ENCODE measurements at regions not wholly inside any gene's neighbourhood (a gene's known extent, or its start where the extent isn't known, plus 50 kb on each side); places are given as distances from the start of the nearest gene placed in this dataset.

DNA sequence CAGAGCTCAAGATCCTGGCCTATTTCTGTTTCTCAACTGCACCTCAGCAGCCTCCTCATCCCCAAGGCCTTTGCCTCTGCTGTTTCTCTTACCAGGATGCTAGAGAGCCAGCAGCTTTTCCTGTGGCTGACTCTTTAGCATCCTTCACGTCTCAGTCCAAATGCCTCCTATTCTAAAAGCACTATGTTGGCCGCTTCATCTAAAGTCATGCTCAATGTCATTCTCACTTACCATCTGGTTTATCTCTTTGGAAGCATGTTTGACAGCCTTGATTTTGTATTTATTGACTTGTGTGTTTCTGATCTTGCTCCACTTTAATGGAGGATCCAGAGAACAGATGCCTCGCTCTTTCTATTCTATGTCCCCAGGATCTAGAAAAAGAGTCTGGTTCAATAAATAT is 351.8 kb upstream of the CDH11 start:
- no peaks in the 10 kb centered on the region for H3K9me3 ChIP-seq

DNA sequence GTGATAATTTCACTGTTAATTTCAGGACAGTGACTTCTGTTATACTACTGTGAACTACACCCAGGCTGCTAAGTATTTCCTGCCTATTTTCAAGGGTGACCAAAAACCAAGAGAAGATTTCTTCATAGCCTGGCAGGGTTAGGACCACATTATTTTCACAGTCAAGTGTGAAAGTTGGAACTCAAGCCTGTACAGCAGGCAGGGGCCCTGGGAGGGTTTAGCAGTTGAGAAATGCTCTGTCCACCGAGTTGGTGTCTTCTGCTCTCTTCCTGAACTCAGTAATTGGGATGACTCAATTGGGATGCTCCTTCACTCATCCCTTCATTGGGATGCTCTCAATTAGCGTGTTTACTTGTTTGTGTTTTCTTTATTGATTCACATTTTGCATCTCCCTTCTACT is 347.3 kb upstream of the CDH11 start:
- Histone ChIP-seq H3K27me3 (no peaks in the 10 kb centered on the region), H3K27ac (no peak overlapping the region), H3K4me1 (no peaks in the 10 kb centered on the region), H3K4me3 (no peak overlapping the region), H3K36me3 (no peaks in the 10 kb centered on the region), H3K9me3 (no peaks in the 10 kb centered on the region)
- TF ChIP-seq, protein P1, sequence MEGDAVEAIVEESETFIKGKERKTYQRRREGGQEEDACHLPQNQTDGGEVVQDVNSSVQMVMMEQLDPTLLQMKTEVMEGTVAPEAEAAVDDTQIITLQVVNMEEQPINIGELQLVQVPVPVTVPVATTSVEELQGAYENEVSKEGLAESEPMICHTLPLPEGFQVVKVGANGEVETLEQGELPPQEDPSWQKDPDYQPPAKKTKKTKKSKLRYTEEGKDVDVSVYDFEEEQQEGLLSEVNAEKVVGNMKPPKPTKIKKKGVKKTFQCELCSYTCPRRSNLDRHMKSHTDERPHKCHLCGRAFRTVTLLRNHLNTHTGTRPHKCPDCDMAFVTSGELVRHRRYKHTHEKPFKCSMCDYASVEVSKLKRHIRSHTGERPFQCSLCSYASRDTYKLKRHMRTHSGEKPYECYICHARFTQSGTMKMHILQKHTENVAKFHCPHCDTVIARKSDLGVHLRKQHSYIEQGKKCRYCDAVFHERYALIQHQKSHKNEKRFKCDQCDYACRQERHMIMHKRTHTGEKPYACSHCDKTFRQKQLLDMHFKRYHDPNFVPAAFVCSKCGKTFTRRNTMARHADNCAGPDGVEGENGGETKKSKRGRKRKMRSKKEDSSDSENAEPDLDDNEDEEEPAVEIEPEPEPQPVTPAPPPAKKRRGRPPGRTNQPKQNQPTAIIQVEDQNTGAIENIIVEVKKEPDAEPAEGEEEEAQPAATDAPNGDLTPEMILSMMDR (IDR thresholded peaks at IDR 0.05), result no peak
- TF ChIP-seq POLR2A (IDR thresholded peaks at IDR 0.05), result no peak
- no peak for DNase-seq

More for the DNA sequence above, 351.8 kb upstream of the CDH11 start:
- Histone ChIP-seq H3K4me3 (no peak overlapping the region), H3K4me1 (no peaks in the 10 kb centered on the region), H3K27me3 (no peaks in the 10 kb centered on the region), H3K27ac (no peak overlapping the region), H3K36me3 (no peaks in the 10 kb centered on the region)
- DNase-seq, result no peak
- TF ChIP-seq POLR2A (IDR thresholded peaks at IDR 0.05), result no peak
- TF ChIP-seq, protein P1 (IDR thresholded peaks at IDR 0.05), result no peak

DNA sequence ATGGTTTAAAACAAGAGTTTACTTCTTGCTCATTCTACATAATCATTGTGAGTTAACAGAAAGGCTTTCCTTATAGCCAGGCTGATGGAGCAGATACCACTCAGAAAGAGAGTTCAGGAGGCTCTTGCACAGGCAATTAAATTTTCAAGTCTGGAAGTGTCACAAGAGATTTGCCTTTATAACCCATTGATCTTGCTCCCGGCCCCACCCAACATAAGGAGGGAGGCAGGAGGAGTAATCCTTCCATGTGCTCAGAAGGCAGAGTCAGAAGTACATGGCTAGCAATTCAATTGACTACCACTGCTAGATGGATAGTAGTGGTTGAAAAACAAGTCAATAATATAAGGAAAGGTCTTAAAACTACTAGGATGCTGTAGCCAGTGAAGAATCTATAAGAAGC is 346.3 kb upstream of the CDH11 start:
- no peaks in the 10 kb centered on the region for H3K27me3 ChIP-seq

DNA sequence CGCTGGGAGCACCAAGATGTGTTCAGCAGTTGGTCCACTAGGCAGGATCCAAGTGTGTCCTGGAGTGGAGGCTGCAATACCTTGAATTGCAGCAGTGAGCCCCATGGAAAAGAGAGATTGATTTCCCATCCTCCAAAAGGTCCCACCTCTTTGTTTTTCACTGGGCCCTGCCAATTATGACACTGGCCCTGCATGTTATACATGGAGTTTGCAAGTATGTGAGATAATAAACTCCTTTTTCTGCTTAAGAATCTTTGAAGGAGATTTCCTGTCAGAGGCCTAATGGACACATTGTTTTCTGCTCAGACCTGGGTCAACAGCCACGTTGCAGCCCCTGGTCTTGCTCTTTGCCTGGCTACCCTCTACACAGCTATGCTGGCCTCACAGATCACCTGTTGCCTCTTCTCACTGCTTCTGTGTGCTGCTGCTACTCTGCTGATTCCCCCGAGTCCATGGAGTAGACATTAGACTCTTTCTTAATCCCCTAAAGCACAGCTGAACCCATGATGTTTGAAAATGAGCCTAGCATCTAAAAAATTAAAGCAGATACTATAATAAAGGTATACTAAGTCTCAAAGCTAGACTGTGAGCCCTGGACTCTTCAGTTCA is 341.9 kb upstream of the CDH11 start:
- TF ChIP-seq POLR2A (IDR thresholded peaks at IDR 0.05), result no peak
- TF ChIP-seq, protein P1 (IDR thresholded peaks at IDR 0.05), result no peak
- H3K4me3 ChIP-seq, result no peak overlapping the region
- no peaks in the 10 kb centered on the region for H3K9me3 ChIP-seq
- no peaks in the 10 kb centered on the region for H3K36me3 ChIP-seq
- DNase-seq, result no peak
- no peaks in the 10 kb centered on the region for H3K27me3 ChIP-seq
- no peak overlapping the region for H3K27ac ChIP-seq
- no peaks in the 10 kb centered on the region for H3K4me1 ChIP-seq

More for the DNA sequence above, 346.3 kb upstream of the CDH11 start:
- DNase-seq, result no peak
- H3K4me3 ChIP-seq, result no peak overlapping the region
- H3K4me1 ChIP-seq, result no peaks in the 10 kb centered on the region
- no peak overlapping the region for H3K27ac ChIP-seq
- TF ChIP-seq, protein P1 (IDR thresholded peaks at IDR 0.05), result no peak
- TF ChIP-seq POLR2A (IDR thresholded peaks at IDR 0.05), result no peak
- no peaks in the 10 kb centered on the region for H3K9me3 ChIP-seq
- no peaks in the 10 kb centered on the region for H3K36me3 ChIP-seq

DNA sequence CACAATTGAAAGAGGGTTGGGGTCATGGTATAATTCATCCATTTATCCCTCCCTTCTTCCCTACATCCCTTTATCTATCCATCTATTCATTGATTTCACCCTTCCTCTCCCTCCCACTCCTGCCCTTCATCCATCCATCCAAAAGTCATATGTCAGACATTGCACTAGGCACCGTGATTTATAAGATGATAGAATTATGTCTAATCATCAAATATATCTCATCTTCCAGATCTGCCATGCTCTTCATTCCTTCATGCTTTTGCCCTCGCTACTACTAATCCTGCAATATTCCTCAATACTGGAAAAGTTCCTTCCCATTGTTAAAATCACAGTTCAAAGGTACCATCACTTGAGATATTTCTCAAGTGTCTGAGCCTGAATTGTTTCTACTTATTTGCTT is 335.2 kb upstream of the CDH11 start:
- no peaks in the 10 kb centered on the region for H3K36me3 ChIP-seq
- H3K27me3 ChIP-seq, result no peaks in the 10 kb centered on the region
- H3K27ac ChIP-seq, result no peak overlapping the region
- no peaks in the 10 kb centered on the region for H3K4me1 ChIP-seq
- no peaks in the 10 kb centered on the region for H3K9me3 ChIP-seq
- DNase-seq, result no peak
- TF ChIP-seq, protein P1 (IDR thresholded peaks at IDR 0.05), result no peak
- TF ChIP-seq POLR2A (IDR thresholded peaks at IDR 0.05), result no peak
- H3K4me3 ChIP-seq, result no peak overlapping the region

DNA sequence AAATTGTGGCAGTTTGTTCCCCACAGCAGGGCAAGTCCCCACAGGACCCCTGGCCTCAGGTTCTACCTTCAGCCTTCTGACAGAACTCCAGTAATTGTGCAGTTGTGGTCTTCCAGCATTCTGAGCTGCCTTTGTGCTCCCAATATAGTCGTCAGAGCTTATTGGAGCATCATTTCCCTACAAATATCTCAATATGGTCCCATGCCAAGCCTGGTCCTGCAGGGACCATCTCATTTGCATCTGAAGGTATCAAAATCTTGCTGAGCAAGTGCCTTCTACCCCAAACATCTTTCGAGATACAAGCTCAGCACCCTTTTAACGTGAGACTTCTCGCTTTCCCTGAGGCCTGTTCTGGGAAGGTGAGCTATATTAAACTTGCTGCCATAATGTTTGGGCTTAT is 333.9 kb upstream of the CDH11 start:
- no peak for TF ChIP-seq POLR2A (IDR thresholded peaks at IDR 0.05)
- TF ChIP-seq, protein P1 (IDR thresholded peaks at IDR 0.05), result no peak
- Histone ChIP-seq H3K4me3 (no peak overlapping the region), H3K36me3 (no peaks in the 10 kb centered on the region), H3K27me3 (no peaks in the 10 kb centered on the region), H3K9me3 (no peaks in the 10 kb centered on the region), H3K4me1 (no peaks in the 10 kb centered on the region), H3K27ac (no peak overlapping the region)
- DNase-seq, result no peak

All from Peyer's patch (tissue), 4 donors.